ENCODE measurements at regions not wholly inside any gene's neighbourhood (a gene's known extent, or its start where the extent isn't known, plus 50 kb on each side); places are given as distances from the start of the nearest gene placed in this dataset.

DNA sequence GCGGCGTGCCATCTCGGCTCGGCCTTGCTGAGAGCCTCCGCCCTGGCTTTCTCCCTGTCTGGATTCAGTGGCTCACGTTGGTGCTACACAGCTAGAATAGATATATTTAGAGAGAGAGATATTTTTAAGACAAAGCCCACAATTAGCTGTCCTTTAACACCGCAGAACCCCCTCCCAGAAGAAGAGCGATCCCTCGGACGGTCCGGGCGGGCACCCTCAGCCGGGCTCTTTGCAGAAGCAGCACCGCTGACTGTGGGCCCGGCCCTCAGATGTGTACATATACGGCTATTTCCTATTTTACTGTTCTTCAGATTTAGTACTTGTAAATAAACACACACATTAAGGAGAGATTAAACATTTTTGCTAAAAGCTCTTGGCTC is 54.1 kb downstream of the PLXNA1 start:
- H3K4me2 ChIP-seq (ENCODE audit: extremely low read depth, insufficient read depth, low read length), result no peak overlapping the region
- no peak for DNase-seq (ENCODE audit: low read depth in 2 of 2)
- H3K9me3 ChIP-seq (ENCODE audit: control insufficient read depth, insufficient read depth, low read depth, low read length), result no peaks in the 10 kb centered on the region
- peaks cover 7% of the 10 kb centered on the region for H3K36me3 ChIP-seq (ENCODE audit: control insufficient read depth, insufficient read depth, low read length)
- no peak overlapping the region for H3K9ac ChIP-seq (ENCODE audit: insufficient read depth, low read length)
- H4K20me1 ChIP-seq (ENCODE audit: control insufficient read depth, extremely low read depth, insufficient read depth, low read length), result no peaks in the 10 kb centered on the region
- no peak for TF ChIP-seq EZH2 (IDR thresholded peaks at IDR 0.05; ENCODE audit: low read length, missing control alignments)
- TF ChIP-seq, protein P1, sequence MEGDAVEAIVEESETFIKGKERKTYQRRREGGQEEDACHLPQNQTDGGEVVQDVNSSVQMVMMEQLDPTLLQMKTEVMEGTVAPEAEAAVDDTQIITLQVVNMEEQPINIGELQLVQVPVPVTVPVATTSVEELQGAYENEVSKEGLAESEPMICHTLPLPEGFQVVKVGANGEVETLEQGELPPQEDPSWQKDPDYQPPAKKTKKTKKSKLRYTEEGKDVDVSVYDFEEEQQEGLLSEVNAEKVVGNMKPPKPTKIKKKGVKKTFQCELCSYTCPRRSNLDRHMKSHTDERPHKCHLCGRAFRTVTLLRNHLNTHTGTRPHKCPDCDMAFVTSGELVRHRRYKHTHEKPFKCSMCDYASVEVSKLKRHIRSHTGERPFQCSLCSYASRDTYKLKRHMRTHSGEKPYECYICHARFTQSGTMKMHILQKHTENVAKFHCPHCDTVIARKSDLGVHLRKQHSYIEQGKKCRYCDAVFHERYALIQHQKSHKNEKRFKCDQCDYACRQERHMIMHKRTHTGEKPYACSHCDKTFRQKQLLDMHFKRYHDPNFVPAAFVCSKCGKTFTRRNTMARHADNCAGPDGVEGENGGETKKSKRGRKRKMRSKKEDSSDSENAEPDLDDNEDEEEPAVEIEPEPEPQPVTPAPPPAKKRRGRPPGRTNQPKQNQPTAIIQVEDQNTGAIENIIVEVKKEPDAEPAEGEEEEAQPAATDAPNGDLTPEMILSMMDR (conservative IDR thresholded peaks at IDR 0.05 in 1 of 2, IDR thresholded peaks at IDR 0.05 in 1 of 2; ENCODE audit: low read depth in 1 of 2, low read length in 2 of 2), result no peak
- no peaks in the 10 kb centered on the region for H3K27me3 ChIP-seq (ENCODE audit: control insufficient read depth, insufficient read depth, low read length)
- no peak overlapping the region for H2AFZ ChIP-seq (ENCODE audit: low read length)
- H3K4me1 ChIP-seq (ENCODE audit: control insufficient read depth, extremely low read depth, insufficient read depth, low read length), result peaks cover 4% of the 10 kb centered on the region
- no peaks in the 10 kb centered on the region for H3K79me2 ChIP-seq (ENCODE audit: control insufficient read depth, insufficient read depth, low read length)
- H3K4me3 ChIP-seq (replicated peaks in 1 of 4; ENCODE audit: control extremely low read depth in 1 of 4, insufficient read depth in 1 of 4, low read depth in 3 of 4, low read length in 4 of 4), result no peak overlapping the region
- no peak overlapping the region for H3K27ac ChIP-seq (ENCODE audit: insufficient read depth, low read length)

DNA sequence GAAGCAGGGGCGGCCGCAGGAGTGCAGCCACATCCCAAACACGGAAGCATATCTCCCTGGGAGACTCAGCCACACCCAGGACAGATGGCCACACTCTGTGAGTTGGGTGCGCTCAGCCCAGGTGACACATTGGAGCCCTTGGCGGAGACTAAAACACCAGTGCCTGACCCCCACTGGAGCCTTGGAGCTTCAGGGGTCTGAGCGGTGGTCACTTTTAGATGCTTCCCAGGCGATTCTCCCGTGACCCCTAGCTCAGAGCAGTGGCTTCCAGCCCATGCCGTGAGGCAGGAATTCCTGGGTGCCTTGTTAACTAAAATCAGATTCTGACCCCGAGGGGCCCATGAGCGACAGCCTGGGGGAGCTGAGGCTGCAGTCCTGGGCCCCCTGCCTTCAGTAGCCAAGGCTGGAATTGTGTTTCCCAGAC is 54.5 kb downstream of the PLXNA1 start:
- no peak for TF ChIP-seq EZH2 (IDR thresholded peaks at IDR 0.05; ENCODE audit: low read length, missing control alignments)
- TF ChIP-seq, protein P1 (conservative IDR thresholded peaks at IDR 0.05 in 1 of 2, IDR thresholded peaks at IDR 0.05 in 1 of 2; ENCODE audit: low read depth in 1 of 2, low read length in 2 of 2), result no peak
- Histone ChIP-seq H3K9me3 (ENCODE audit: control insufficient read depth, insufficient read depth, low read depth, low read length) (no peaks in the 10 kb centered on the region), H3K4me1 (ENCODE audit: control insufficient read depth, extremely low read depth, insufficient read depth, low read length) (peaks cover 4% of the 10 kb centered on the region), H3K27me3 (ENCODE audit: control insufficient read depth, insufficient read depth, low read length) (no peaks in the 10 kb centered on the region), H3K4me2 (ENCODE audit: extremely low read depth, insufficient read depth, low read length) (no peak overlapping the region), H4K20me1 (ENCODE audit: control insufficient read depth, extremely low read depth, insufficient read depth, low read length) (no peaks in the 10 kb centered on the region), H3K4me3 (replicated peaks in 1 of 4; ENCODE audit: control extremely low read depth in 1 of 4, insufficient read depth in 1 of 4, low read depth in 3 of 4, low read length in 4 of 4) (no peak overlapping the region), H3K79me2 (ENCODE audit: control insufficient read depth, insufficient read depth, low read length) (no peaks in the 10 kb centered on the region), H3K36me3 (ENCODE audit: control insufficient read depth, insufficient read depth, low read length) (peaks cover 7% of the 10 kb centered on the region), H3K9ac (ENCODE audit: insufficient read depth, low read length) (no peak overlapping the region), H3K27ac (ENCODE audit: insufficient read depth, low read length) (no peak overlapping the region), H2AFZ (ENCODE audit: low read length) (no peak overlapping the region)
- no peak for DNase-seq (ENCODE audit: low read depth in 2 of 2)

DNA sequence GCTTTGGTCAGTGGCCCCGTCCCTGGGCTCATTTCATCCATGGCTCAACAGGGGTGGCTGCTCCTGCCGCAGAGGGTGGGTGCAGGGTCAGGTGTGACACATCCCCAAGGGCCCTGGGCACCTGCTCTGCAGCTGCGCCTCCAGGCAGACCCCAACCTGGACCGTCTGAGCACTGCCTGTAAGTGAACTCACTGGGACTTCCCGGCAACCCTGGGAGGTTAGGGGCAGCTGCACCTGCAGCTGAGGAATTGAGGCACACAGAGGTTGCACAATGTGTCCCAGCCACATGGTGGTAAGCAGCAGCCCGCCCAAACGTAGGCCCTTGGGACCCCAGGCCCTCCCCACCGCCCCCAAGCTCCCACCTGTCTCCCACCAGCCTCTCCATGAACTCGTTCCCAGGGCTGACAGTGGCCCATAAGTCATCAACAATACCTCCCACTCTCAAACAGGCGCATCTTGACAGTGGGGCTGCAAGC is 55.1 kb downstream of the PLXNA1 start:
- Histone ChIP-seq H3K4me3 (replicated peaks in 1 of 4; ENCODE audit: control extremely low read depth in 1 of 4, insufficient read depth in 1 of 4, low read depth in 3 of 4, low read length in 4 of 4) (no peak overlapping the region), H3K27me3 (ENCODE audit: control insufficient read depth, insufficient read depth, low read length) (no peaks in the 10 kb centered on the region), H3K4me2 (ENCODE audit: extremely low read depth, insufficient read depth, low read length) (no peak overlapping the region), H3K36me3 (ENCODE audit: control insufficient read depth, insufficient read depth, low read length) (peaks cover 7% of the 10 kb centered on the region), H3K9ac (ENCODE audit: insufficient read depth, low read length) (no peak overlapping the region), H3K4me1 (ENCODE audit: control insufficient read depth, extremely low read depth, insufficient read depth, low read length) (peaks cover 4% of the 10 kb centered on the region), H3K27ac (ENCODE audit: insufficient read depth, low read length) (no peak overlapping the region), H2AFZ (ENCODE audit: low read length) (no peak overlapping the region), H4K20me1 (ENCODE audit: control insufficient read depth, extremely low read depth, insufficient read depth, low read length) (no peaks in the 10 kb centered on the region), H3K9me3 (ENCODE audit: control insufficient read depth, insufficient read depth, low read depth, low read length) (no peaks in the 10 kb centered on the region), H3K79me2 (ENCODE audit: control insufficient read depth, insufficient read depth, low read length) (no peaks in the 10 kb centered on the region)
- no peak for DNase-seq (ENCODE audit: low read depth in 2 of 2)
- no peak for TF ChIP-seq EZH2 (IDR thresholded peaks at IDR 0.05; ENCODE audit: low read length, missing control alignments)
- TF ChIP-seq, protein P1 (conservative IDR thresholded peaks at IDR 0.05 in 1 of 2, IDR thresholded peaks at IDR 0.05 in 1 of 2; ENCODE audit: low read depth in 1 of 2, low read length in 2 of 2), result no peak

Data from fibroblast of lung (primary cell).